BJ (cell line): ENCODE measurements at regions not wholly inside any gene's neighbourhood (a gene's known extent, or its start where the extent isn't known, plus 50 kb on each side); places are given as distances from the start of the nearest gene placed in this dataset.
"Not testable (repeated sequence)": the region's sequence is repeated elsewhere in the genome, so short reads cannot be mapped to it uniquely, and the experiment has no call there.

Source experiments
- CTCF ChIA-PET: fragments of 350-600 bp; formaldehyde crosslinking; extraction: SDS; loops from one replicate; lab custom pipeline; 2021; ENCODE audit warnings: antibody characterized with exemption, inconsistent platforms; lab: Yijun Ruan, JAX
- POLR2A ChIA-PET: fragments of 300-600 bp; sonication (Branson Sonifier 250); formaldehyde crosslinking; extraction: SDS; loops from one replicate; lab custom pipeline; 2021; ENCODE audit warnings: antibody characterized with exemption; lab: Charles Lee
- DNase-seq: peaks from one replicate; pipeline ENCODE4 v3.0.0-alpha.2; 2011; ENCODE audit warnings: low read depth
- H3K27me3 ChIP-seq: 2 replicates; pipeline ENCODE4 v1.6.0; 2011; ENCODE audit warnings: low read length; ENCODE audit not compliant: control insufficient read depth, insufficient read depth
- H3K36me3 ChIP-seq: 2 replicates; pipeline ENCODE4 v1.5.1; 2011; ENCODE audit warnings: low read length; ENCODE audit not compliant: control insufficient read depth, insufficient read depth
- H3K4me3 ChIP-seq: 2 replicates; pipeline ENCODE4 v1.5.1; 2011; ENCODE audit warnings: low read depth, mild to moderate bottlenecking, control low read depth, low read length
- CTCF ChIP-seq: IDR thresholded peaks from 2 replicates; pipeline ENCODE4 v1.5.1; 2011; ENCODE audit warnings: low read depth, mild to moderate bottlenecking, control low read depth, inconsistent platforms, low read length, moderate library complexity; ENCODE audit not compliant: insufficient read depth

GRCh38 chr12:84470361-84470760 lies 442.2 kb downstream of the SLC6A15 start:
- Histone ChIP-seq H3K4me3 (no peak overlapping the region), H3K36me3 (no peaks in the 10 kb centered on the region), H3K27me3 (no peaks in the 10 kb centered on the region)
- TF ChIP-seq CTCF, result no peak
- POLR2A ChIA-PET, result no interaction called here
- no peak for DNase-seq
- CTCF ChIA-PET, result interaction anchor here (1.0 kb wide), 1 partner anchor 35 kb away, joined by 3 read pairs; no protein-coding TSS in a partner anchor

GRCh38 chr12:84464616-84465015 lies 448.0 kb downstream of the SLC6A15 start:
- Histone ChIP-seq H3K4me3 (no peak overlapping the region), H3K27me3 (no peaks in the 10 kb centered on the region), H3K36me3 (no peaks in the 10 kb centered on the region)
- ChIA-PET POLR2A (no interaction called here), CTCF (interaction anchor here (1.0 kb wide), 1 partner anchor 39 kb away, joined by 4 read pairs; no protein-coding TSS in a partner anchor)
- TF ChIP-seq CTCF, result no peak
- DNase-seq, result no peak

- ChIA-PET POLR2A (no interaction called here), CTCF (interaction anchor here (1.0 kb wide), 1 partner anchor 40 kb away, joined by 4 read pairs; no protein-coding TSS in a partner anchor)
- no peak for TF ChIP-seq CTCF
- H3K27me3 ChIP-seq, result no peaks in the 10 kb centered on the region
- no peaks in the 10 kb centered on the region for H3K36me3 ChIP-seq
- peak; percentile 87 for DNase-seq
- H3K4me3 ChIP-seq, result no peak overlapping the region
These were observed 448.7 kb downstream of the SLC6A15 start for GRCh38 chr12:84463741-84464495.

- peak; percentile 19 for DNase-seq
- H3K4me3 ChIP-seq, result no peak overlapping the region
- H3K27me3 ChIP-seq, result no peaks in the 10 kb centered on the region
- TF ChIP-seq CTCF, result no peak
- no peaks in the 10 kb centered on the region for H3K36me3 ChIP-seq
- POLR2A ChIA-PET, result no interaction called here
- CTCF ChIA-PET, result no interaction called here
These were observed 457.0 kb downstream of the SLC6A15 start for GRCh38 chr12:84455598-84455997.

- H3K4me3 ChIP-seq, POLR2A ChIA-PET, CTCF ChIA-PET: not testable (repeated sequence)
These were observed 466.1 kb downstream of the SLC6A15 start for GRCh38 chr12:84446478-84446877.

More at GRCh38 chr12:84446478-84446877, 466.1 kb downstream of the SLC6A15 start:
- not testable (repeated sequence) for DNase-seq, H3K36me3 ChIP-seq, H3K27me3 ChIP-seq
